SW 1271 (cell line): ENCODE measurements at regions not wholly inside any gene's neighbourhood (a gene's known extent, or its start where the extent isn't known, plus 50 kb on each side); places are given as distances from the start of the nearest gene placed in this dataset.

ENCODE experiments used
- DNase-seq, 2 experiments: peaks; one replicate each; lab custom pipeline; 2025; lab: John Stamatoyannopoulos, UW

GRCh38 chr13:21817878-21818277, 147.0 kb downstream of the FGF9 start:
- no peak for DNase-seq

GRCh38 chr13:21822029-21822428, 151.2 kb downstream of the FGF9 start:
- DNase-seq: no peak

- DNase-seq: no peak
Measured at GRCh38 chr13:21823416-21823815, 152.5 kb downstream of the FGF9 start.

GRCh38 chr13:21823949-21824348, 153.1 kb downstream of the FGF9 start:
- no peak for DNase-seq

- no peak for DNase-seq
Measured at GRCh38 chr13:21825186-21825585, 154.3 kb downstream of the FGF9 start.

- no peak for DNase-seq
Measured at GRCh38 chr13:21825801-21826200, 154.9 kb downstream of the FGF9 start.

GRCh38 chr13:21826214-21827015, 155.5 kb downstream of the FGF9 start:
- DNase-seq: no peak

GRCh38 chr13:21831654-21832324, 160.9 kb downstream of the FGF9 start:
- no peak for DNase-seq

GRCh38 chr13:21833921-21834320, 163.0 kb downstream of the FGF9 start:
- no peak for DNase-seq

GRCh38 chr13:21834521-21834920, 163.6 kb downstream of the FGF9 start:
- DNase-seq: no peak

GRCh38 chr13:21837288-21837687, 166.4 kb downstream of the FGF9 start:
- DNase-seq: no peak

- DNase-seq: no peak
Measured at GRCh38 chr13:21837841-21838551, 167.1 kb downstream of the FGF9 start.

- no peak for DNase-seq
Measured at GRCh38 chr13:21846605-21847004, 175.7 kb downstream of the FGF9 start.

GRCh38 chr13:21849323-21849722, 178.4 kb downstream of the FGF9 start:
- peak in 1 of 2 experiments; percentile 37 for DNase-seq

GRCh38 chr13:21850013-21851006, 179.4 kb downstream of the FGF9 start:
- DNase-seq: no peak

- no peak for DNase-seq
Measured at GRCh38 chr13:21852043-21852442, 181.2 kb downstream of the FGF9 start.

GRCh38 chr13:21853779-21854178, 182.9 kb downstream of the FGF9 start:
- no peak for DNase-seq

- no peak for DNase-seq
Measured at GRCh38 chr13:21868823-21869222, 197.9 kb downstream of the FGF9 start.

- no peak for DNase-seq
Measured at GRCh38 chr13:21871382-21871781, 200.5 kb downstream of the FGF9 start.

- DNase-seq: no peak
Measured at GRCh38 chr13:21871919-21872318, 201.0 kb downstream of the FGF9 start.

GRCh38 chr13:21872795-21873194, 201.9 kb downstream of the FGF9 start:
- DNase-seq: no peak

- no peak for DNase-seq
Measured at GRCh38 chr13:21875116-21875515, 204.2 kb downstream of the FGF9 start.
